ENCODE measurements at regions not wholly inside any gene's neighbourhood (a gene's known extent, or its start where the extent isn't known, plus 50 kb on each side); places are given as distances from the start of the nearest gene placed in this dataset.
"Not testable (repeated sequence)": the region's sequence is repeated elsewhere in the genome, so short reads cannot be mapped to it uniquely, and the experiment has no call there.

DNA sequence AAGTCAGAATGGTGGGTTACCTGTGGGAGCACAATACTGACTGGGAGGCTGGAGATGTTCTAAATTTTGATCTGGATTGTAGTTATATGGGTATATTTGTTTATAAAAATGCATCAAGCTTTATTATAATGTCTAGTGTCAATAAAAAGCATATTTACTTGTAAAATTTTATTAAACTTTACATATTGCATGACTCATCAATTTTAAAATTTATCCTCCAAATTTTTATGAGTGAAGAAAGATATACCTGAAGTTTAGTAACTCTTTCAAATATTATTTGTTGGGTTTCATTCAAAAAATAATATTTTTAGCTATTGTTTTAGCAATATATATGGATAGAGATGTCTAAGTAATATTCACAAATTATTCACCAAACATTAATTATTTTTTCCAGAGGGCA lies 103.0 kb downstream of the ANXA5 start:
- Histone ChIP-seq H3K4me1 (no peaks in the 10 kb centered on the region), H3K9me3 (no peaks in the 10 kb centered on the region), H3K27me3 (no peaks in the 10 kb centered on the region), H3K4me3 (no peak overlapping the region), H3K27ac (no peak overlapping the region), H3K36me3 (no peaks in the 10 kb centered on the region)
- no peak for DNase-seq
- TF ChIP-seq POLR2A (IDR thresholded peaks at IDR 0.05), result no peak
- TF ChIP-seq, protein P1, sequence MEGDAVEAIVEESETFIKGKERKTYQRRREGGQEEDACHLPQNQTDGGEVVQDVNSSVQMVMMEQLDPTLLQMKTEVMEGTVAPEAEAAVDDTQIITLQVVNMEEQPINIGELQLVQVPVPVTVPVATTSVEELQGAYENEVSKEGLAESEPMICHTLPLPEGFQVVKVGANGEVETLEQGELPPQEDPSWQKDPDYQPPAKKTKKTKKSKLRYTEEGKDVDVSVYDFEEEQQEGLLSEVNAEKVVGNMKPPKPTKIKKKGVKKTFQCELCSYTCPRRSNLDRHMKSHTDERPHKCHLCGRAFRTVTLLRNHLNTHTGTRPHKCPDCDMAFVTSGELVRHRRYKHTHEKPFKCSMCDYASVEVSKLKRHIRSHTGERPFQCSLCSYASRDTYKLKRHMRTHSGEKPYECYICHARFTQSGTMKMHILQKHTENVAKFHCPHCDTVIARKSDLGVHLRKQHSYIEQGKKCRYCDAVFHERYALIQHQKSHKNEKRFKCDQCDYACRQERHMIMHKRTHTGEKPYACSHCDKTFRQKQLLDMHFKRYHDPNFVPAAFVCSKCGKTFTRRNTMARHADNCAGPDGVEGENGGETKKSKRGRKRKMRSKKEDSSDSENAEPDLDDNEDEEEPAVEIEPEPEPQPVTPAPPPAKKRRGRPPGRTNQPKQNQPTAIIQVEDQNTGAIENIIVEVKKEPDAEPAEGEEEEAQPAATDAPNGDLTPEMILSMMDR (IDR thresholded peaks at IDR 0.05), result no peak
- intact Hi-C loops (cut with DNase I; ENCODE audit: low total_unique reads), result no loop called here

DNA sequence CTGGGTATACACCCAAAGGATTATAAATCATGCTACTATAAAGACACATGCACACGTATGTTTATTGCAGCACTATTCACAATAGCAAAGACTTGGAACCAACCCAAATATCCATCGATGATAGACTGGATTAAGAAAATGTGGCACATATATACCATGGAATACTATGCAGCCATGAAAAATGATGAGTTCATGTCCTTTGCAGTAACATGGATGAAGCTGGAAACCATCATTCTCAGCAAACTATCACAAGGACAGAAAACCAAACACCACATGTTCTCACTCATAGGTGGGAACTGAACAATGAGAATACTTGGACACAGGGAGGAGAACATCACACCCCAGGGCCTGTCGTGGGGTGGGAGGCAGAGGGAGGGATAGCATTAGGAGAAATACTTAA lies 104.5 kb downstream of the ANXA5 start:
- H3K27me3 ChIP-seq; H3K27ac ChIP-seq; H3K4me3 ChIP-seq; intact Hi-C loops (cut with DNase I; ENCODE audit: low total_unique reads); H3K4me1 ChIP-seq; H3K9me3 ChIP-seq; H3K36me3 ChIP-seq; DNase-seq: not testable (repeated sequence)

DNA sequence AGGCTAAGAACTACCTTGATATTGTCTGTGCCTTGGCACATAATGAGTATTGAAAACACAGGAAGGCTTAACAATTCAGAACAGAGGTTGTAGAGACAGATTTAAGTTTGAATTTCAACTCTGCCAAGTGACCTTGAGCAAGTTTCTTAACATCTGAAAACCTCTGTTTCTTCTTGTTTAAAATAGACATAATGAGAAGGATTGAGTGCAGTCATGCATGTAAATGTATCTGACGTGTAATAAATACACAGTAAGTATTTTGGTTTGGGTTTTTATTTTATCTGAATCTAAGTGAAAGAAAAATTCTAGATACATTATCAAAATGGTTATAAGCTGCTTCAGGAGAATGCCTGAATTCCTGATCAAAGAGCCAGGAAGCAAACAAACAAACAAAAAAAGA lies 111.9 kb downstream of the ANXA5 start:
- no peaks in the 10 kb centered on the region for H3K4me1 ChIP-seq
- H3K27ac ChIP-seq, result no peak overlapping the region
- no peak overlapping the region for H3K4me3 ChIP-seq
- intact Hi-C loops (cut with DNase I; ENCODE audit: low total_unique reads), result no loop called here
- no peaks in the 10 kb centered on the region for H3K9me3 ChIP-seq
- H3K36me3 ChIP-seq, result no peaks in the 10 kb centered on the region
- H3K27me3 ChIP-seq, result no peaks in the 10 kb centered on the region
- no peak for DNase-seq
- TF ChIP-seq, protein P1 (IDR thresholded peaks at IDR 0.05), result no peak
- TF ChIP-seq POLR2A (IDR thresholded peaks at IDR 0.05), result no peak

DNA sequence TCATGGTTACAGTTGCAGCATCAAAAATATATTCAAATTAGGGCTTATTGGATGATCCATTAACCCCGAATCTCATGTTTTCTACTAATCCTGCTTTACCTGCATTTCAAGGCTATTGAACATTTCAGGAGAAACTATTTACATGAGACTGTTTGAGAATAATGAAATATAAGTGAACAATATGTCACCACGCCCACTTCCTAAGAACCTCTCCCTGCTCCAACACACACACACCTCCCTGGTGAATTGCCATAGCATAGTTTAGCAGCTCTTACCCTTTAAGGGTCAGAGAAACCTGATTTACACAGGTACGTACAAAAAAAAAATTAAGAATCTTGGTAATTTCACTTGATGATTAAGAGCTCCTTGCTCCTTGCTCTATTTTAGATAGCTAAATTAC lies 113.4 kb downstream of the ANXA5 start:
- intact Hi-C loops (cut with DNase I; ENCODE audit: low total_unique reads), result no loop called here
- H3K27me3 ChIP-seq, result no peaks in the 10 kb centered on the region
- no peak overlapping the region for H3K4me3 ChIP-seq
- H3K27ac ChIP-seq, result no peak overlapping the region
- no peak for DNase-seq
- no peak for TF ChIP-seq POLR2A (IDR thresholded peaks at IDR 0.05)
- TF ChIP-seq, protein P1 (IDR thresholded peaks at IDR 0.05), result no peak
- H3K36me3 ChIP-seq, result no peaks in the 10 kb centered on the region
- no peaks in the 10 kb centered on the region for H3K9me3 ChIP-seq
- H3K4me1 ChIP-seq, result no peaks in the 10 kb centered on the region

DNA sequence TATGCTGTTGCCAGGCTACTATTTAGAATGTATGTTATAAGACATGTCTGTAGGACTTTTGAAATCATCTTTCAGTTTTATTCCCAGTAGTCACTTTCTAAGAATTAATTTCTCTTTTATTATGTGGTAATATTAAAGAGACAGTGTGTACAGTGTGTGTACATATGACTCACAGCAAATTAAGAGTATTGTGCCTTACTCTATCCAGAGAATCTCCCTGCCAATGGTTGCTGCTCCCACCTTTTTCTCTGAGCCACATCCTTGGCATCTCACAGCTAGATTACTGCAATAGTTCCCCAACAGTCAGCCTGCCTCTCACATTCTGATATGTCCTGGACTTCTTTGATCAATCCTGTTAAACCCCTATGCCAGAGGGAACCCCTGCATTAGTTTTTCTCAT lies 114.5 kb downstream of the ANXA5 start:
- H3K27me3 ChIP-seq, result no peaks in the 10 kb centered on the region
- intact Hi-C loops (cut with DNase I; ENCODE audit: low total_unique reads), result no loop called here

DNA sequence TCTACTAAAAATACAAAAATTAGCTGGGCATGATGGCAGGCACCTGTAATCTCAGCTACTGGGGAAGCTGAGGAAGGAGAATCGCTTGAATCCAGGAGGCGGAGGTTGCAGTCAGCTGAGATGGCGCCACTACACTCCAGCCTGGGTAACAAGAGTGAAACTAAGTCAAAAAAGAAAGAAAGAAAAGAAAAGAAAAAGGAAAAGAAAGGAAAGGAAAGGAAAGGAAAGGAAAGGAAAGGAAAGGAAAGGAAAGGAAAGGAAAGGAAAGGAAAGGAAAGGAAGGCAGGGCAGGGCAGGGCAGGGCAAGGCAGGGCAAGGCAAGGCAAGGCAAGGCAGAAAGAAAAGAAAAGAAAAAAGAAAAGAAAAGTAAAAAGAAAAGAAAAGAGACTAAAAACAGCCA lies 121.4 kb downstream of the ANXA5 start:
- intact Hi-C loops (cut with DNase I; ENCODE audit: low total_unique reads); H3K27ac ChIP-seq; DNase-seq: not testable (repeated sequence)

More for the DNA sequence above, 114.5 kb downstream of the ANXA5 start:
- no peaks in the 10 kb centered on the region for H3K36me3 ChIP-seq
- H3K4me1 ChIP-seq, result no peaks in the 10 kb centered on the region
- DNase-seq, result no peak
- no peak overlapping the region for H3K4me3 ChIP-seq
- no peak overlapping the region for H3K27ac ChIP-seq
- TF ChIP-seq, protein P1 (IDR thresholded peaks at IDR 0.05), result no peak
- no peak for TF ChIP-seq POLR2A (IDR thresholded peaks at IDR 0.05)
- H3K9me3 ChIP-seq, result no peaks in the 10 kb centered on the region

More for the DNA sequence above, 121.4 kb downstream of the ANXA5 start:
- not testable (repeated sequence) for H3K4me1 ChIP-seq, H3K36me3 ChIP-seq, H3K4me3 ChIP-seq, H3K9me3 ChIP-seq, H3K27me3 ChIP-seq

Measured in uterus (tissue), 3 donors.